GM21390 (cell line): ENCODE measurements at regions not wholly inside any gene's neighbourhood (a gene's known extent, or its start where the extent isn't known, plus 50 kb on each side); places are given as distances from the start of the nearest gene placed in this dataset.

Experiments
- ATAC-seq: cut with Tn5 transposase; IDR thresholded peaks from one replicate; pipeline ENCODE4 v1.9.1; 2021; ENCODE audit not compliant: unreplicated experiment

GRCh38 chr9:73020877-73021276 is 68.0 kb upstream of the ALDH1A1 start:
- ATAC-seq, result no peak

GRCh38 chr9:73014011-73014410 is 61.2 kb upstream of the ALDH1A1 start:
- no peak for ATAC-seq

- ATAC-seq, result no peak
These were observed 59.1 kb upstream of the ALDH1A1 start for GRCh38 chr9:73011956-73012355.

- ATAC-seq, result no peak
These were observed 58.4 kb upstream of the ALDH1A1 start for GRCh38 chr9:73011181-73011750.

- ATAC-seq, result no peak
These were observed 56.9 kb upstream of the ALDH1A1 start for GRCh38 chr9:73009649-73010288.

GRCh38 chr9:73007966-73008672 is 55.3 kb upstream of the ALDH1A1 start:
- no peak for ATAC-seq

GRCh38 chr9:73006986-73007385 is 54.1 kb upstream of the ALDH1A1 start:
- no peak for ATAC-seq
